WTC11 (cell line): ENCODE measurements at regions not wholly inside any gene's neighbourhood (a gene's known extent, or its start where the extent isn't known, plus 50 kb on each side); places are given as distances from the start of the nearest gene placed in this dataset.

Source experiments
- CTCF ChIP-seq: fragments of 200-600 bp; IDR thresholded peaks from 2 replicates; pipeline ENCODE4 v1.8.0; 2022; ENCODE audit warnings: antibody characterized with exemption
- JUN ChIP-seq: sonication (generic); formaldehyde crosslinking; IDR thresholded peaks from 2 replicates; pipeline ENCODE4 v1.8.0; 2023; ENCODE audit warnings: mild to moderate bottlenecking, missing genetic modification reagents
- OVOL2 ChIP-seq: fragments of 250-450 bp; sonication (Bioruptor Pico); IDR thresholded peaks from 2 replicates; pipeline ENCODE4 v1.9.0; 2021; ENCODE audit warnings: mild to moderate bottlenecking, borderline replicate concordance
- ZBTB43 ChIP-seq: sonication (generic); formaldehyde crosslinking; IDR thresholded peaks from 2 replicates; pipeline ENCODE4 v1.8.1; 2023; ENCODE audit warnings: mild to moderate bottlenecking, missing genetic modification reagents
- ZNF671 ChIP-seq: fragments of 250-450 bp; sonication (Bioruptor Pico); IDR thresholded peaks from 2 replicates; pipeline ENCODE4 v1.8.0; 2021; ENCODE audit warnings: mild to moderate bottlenecking

- no peak for TF ChIP-seq CTCF
- no peak for TF ChIP-seq JUN
- no peak for TF ChIP-seq ZBTB43 (CRISPR knock-in tag)
- no peak for TF ChIP-seq OVOL2 (CRISPR knock-in tag)
- no peak for TF ChIP-seq ZNF671 (CRISPR knock-in tag)
Measured at GRCh38 chrX:99705701-99706100, 704.4 kb downstream of the PCDH19 start.
